HS-27A (cell line): ENCODE measurements at regions not wholly inside any gene's neighbourhood (a gene's known extent, or its start where the extent isn't known, plus 50 kb on each side); places are given as distances from the start of the nearest gene placed in this dataset.

Source experiments
- DNase-seq: peaks from one replicate; pipeline ENCODE4 v3.0.0-alpha.2; 2012; ENCODE audit warnings: low read depth, missing footprints

DNA sequence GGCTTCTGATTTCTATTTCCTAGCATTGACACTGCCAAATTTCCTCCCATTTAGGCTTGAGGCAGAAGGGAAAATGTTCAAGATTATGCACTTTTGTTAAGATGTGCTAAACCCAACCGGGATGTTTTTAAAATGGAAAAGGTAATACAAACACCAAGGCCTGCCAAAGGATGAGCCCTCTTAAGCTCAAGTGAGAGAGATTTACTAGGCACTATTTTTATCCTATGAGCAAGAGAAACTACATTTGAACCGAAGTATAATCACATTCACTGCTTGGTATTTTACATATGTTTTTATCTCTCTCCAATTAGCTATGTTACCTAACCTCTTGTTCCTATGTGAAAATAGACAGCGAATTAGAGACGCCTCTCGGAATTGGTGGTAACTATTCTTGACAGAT, 295.8 kb downstream of the GABRB3 start:
- no peak for DNase-seq

DNA sequence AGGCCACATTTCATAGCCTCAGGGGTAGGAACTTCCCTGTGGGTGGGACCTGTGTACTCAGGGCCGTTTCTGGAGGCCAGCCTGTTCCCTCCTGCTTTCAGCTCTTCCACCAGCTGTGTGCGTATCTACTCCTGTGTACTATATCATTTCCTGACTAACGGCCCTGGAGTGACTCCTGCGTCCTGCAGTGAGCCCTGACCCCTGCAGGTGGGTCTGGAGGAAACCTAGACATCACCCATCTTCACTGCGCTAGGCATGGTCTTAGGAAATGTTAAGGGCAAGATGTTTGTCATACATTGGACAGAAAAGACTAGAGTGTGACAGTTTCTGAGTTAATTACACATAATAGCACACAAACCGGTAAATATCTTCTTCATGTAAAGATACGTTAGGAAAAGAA, 297.3 kb downstream of the GABRB3 start:
- no peak for DNase-seq

DNA sequence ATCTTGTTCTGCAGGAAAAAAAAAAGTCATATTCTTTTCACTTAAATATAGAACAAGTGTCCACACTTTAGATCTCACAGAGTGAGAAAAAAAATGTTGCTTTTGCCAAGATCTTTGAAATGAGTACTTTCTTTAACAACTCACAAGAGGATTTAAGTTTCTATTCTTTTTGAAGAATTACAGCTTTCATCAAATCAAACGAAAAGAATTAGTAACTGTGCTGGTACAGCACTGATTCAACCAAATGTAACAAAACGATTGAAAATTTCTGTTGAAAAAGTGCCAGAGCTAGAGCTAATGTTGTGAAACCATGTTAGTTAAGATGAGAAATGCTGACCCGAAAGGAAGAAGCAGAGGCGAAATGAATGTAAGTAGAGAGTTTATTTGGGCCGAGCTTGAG, 300.2 kb downstream of the GABRB3 start:
- DNase-seq = no peak

DNA sequence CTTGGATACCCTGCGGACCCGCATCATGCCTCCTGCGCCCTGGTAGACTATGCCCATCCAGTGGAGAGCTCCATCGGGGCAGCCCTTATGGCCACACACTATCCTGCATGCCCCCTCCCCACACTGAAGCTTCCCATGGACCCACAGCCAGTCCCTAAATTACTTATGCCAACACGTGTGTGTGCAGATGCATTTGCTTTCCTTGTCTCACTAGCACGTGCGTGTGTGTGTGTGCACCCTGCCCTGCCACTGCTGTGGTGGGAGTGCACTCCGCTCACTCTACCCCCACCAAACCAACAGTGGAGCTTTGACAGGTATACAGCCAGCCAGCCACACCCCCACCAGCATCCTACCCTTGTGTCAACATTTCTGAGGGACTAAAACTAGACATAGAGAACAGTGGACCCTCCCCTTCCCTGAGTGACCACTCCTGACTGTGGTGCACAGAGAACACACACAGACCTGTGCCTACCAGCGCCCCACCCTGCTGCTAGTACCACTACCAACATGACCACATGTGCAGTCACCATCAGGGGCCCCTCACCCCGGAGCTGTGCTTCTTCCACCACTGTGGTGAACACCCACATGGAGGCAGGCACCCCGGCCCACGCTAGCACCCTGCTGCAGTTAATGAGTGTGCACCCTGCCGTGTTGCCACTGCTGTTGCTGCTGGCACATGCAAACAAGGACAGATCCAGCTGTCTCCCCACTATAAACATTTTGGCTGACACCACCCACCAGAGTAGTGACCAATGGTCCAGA, 310.8 kb downstream of the GABRB3 start:
- DNase-seq = no peak

DNA sequence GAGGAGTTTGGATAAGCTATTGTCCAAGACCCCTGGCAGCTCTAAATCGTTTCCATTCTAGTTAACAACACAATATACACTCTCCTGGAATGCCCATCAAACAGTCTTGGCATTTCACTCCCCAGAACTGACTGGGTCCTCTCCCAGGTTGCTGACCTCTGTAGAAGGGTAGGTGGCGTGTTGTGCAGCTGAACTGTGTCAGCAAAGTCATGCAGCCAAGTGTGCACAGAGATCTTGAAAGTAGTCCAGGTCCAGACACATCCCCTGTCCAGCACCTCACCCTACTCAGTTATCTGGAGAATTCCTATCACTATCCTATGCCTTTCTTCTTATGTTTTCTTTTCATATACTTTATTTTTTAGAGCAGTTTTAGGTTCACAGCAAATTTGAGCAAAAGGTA, 312.7 kb downstream of the GABRB3 start:
- no peak for DNase-seq

DNA sequence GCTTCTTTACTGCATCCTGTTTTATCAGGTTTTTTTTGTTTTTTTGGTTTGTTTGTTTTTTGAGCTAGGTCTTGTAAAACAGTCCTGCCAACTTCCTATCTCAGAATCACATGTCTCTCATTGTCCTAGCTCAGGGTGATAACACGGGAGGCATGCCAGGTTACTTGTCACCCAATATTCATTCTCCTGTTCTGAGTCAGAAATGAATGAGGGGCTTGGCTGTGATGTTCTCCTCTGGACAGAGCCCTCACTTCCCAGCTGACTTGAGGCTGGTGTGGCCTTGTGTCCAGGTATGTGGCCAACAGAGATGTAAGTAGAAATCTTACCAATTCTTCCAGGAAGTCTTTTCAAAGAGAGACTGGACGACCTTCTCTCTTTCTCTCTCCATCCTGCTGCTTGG, 317.0 kb downstream of the GABRB3 start:
- DNase-seq = no peak

DNA sequence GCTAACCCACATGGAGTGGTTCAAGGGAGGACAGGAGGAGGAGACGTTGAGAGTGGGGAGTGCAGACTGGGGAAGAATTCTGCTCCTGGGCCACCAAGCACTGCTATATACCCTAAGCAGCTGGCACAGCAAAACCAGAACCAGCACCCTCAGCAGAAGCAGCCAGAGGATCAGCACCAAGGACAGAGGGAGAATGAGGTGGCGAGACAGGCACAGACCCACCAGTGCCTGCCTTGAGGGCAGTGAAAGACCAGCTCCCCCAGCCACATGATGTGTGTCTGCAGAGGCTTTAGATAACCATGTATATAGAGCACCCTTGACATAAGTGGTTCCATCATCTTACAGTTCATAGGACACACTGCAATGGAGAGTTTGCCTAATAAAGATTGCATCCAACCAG, 319.0 kb downstream of the GABRB3 start:
- no peak for DNase-seq

DNA sequence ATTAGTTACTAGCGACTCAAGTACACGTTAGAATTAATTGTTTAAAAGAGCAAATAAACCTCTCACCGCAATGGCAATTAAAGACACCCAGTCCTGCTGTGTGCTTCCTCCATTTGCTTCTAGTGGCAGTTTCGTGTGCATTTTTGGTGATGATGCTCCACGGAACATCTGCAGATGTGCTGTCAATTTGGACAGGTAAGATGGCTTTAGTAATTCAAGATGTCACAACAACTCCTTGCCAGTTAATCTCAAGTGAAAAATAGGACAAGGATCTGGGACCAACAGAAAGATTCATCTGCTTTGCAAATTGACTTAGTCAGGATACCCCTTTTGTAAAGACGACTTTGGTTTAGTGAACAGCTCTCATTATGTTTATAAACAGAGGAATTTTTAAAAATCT, 320.9 kb downstream of the GABRB3 start:
- DNase-seq = no peak

DNA sequence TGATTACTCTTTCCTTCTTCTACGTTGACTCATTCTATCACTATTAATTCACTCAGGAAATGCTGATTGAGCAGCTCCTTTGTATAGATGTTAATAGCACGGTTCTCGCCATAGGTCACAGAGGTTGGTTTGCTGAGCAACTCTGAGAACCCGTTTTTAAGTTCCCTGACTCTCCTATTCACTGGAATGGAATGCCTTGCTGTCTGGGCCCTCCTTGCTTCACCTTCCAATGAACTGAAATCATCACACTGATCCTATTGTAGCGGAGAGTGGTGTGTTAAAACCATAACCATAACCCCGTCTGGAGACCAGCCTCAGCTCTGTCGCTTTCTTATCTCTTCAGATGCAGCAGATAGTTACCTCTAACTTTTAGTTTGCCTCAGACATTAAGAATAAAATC, 323.6 kb downstream of the GABRB3 start:
- DNase-seq = no peak

DNA sequence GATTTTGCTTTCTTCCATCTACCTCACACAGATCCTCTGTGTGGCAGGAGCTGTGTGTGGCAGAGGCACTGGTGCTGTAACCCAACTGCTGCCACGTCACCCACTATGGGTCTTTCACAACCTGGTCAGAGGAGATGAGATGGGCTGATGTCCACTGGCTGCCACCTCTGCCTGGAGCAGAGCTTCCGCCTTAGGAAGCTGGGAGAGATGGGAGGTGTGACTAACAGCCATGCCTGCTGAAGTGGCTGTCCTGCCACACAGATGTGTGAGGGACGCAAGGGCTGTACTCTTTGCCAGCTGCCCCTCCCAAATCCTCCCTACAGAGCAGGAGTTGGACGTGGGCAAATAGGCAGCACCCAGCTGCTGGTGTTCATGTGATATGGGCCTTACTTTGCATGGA, 329.5 kb downstream of the GABRB3 start:
- DNase-seq = no peak

DNA sequence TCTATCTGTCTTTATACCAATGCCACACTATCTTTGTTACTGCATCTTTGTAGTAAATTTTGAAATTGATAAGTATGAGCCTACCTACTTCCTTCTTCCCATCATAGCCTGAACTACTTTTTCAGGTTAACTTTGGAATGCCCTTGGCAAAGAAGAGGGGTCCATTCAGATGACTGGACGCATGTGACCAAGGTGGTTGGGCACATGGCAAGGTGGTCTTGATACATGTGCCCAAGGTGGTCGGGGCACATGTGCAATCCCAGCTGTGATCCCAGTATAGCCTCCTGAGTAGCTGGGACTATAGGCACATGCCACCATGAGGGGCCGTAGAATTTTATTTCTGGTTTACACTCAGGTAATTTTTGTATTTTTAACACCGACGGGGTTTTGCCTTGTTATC, 330.2 kb downstream of the GABRB3 start:
- no peak for DNase-seq

DNA sequence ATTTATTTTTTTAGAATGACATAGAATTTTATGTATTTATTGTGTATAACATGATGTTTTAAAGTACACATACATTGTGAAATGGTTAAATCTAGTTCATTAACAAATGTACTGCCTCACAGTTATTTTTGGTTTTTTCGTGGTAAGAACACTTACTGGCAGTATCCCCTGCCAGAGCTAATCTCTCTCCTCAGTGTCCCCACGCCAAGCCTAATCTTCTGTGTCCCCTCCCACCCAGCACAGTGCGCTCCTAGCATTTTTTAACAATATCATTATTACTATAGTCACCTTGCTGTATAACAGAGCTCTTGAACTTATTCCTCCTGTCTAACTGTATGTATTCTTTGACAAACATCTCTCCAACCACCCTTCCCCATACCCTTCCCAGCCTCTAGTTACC, 333.2 kb downstream of the GABRB3 start:
- no peak for DNase-seq

DNA sequence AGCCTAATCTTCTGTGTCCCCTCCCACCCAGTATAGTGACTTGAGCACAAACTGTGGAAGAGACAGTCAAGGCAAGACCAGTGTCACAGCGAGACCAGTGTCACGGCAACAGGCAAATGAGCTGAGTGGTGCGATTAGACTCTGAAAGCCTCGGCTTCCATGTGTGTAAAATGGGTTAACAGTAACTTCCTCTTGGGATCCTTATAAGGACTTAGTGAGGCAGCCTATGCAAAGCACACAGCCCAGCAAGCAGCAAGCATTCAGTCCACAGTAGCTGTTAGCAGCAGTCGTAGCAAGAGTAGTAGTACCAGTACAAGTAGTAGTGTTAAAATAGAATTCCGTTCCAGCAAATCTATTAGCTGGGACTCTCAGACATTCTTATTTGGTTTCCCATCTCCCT, 334.1 kb downstream of the GABRB3 start:
- DNase-seq = no peak

DNA sequence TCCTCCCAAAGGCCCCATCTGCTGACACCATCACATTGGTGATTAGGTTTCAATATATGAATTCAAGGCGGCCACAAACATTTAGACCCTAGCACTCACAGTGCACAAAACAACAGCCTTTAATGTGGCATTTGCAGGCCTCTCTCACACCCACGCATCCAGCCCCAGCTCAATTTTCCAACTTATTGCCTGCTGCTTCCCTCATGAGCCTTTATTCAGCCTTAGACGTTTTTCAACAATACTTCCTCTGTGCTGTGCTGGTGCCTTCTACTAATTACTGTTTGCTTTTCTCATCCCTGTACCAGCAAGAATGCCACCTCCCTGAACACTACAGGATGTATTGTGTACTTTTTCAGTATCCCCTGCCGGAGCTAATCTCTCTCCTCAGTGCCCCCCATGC, 334.6 kb downstream of the GABRB3 start:
- DNase-seq = no peak

DNA sequence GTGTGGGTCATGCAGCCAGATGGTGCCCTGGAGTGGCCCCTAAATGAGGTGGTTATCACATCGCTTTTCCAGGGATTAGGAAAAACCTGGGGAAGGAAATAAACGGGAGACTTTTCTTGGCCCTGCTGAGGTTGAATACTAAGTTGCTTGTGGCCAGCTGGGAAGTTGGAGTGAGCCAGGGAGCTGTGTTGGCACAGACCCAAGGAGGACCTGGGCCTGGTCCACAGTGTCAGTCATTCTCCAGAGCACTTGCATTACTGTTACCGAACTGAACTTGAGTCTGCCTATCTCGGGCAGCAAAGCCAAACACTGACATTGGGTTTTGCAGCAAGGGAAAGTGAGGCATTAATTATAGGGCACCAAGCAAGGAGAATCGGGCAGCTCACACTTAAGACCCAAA, 339.0 kb downstream of the GABRB3 start:
- no peak for DNase-seq

DNA sequence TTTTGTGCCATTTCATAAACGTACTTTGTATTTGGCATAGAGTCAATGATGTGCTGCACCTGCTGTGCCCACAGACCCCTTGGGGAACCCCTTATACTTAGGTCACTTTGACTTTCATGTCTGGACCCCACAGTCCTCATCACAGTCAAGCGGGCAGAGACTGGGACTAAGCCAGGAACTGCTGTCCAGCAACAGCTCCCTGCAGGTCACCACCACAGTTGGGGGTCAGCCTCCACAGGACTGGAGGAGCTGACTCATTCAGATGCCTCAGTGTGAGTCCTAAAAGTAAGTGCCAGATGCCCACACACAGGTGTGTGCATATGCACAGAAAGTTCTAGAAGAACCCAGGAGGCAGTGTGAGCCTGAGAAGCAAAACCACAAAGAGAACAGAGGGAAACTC, 339.8 kb downstream of the GABRB3 start:
- DNase-seq = no peak

DNA sequence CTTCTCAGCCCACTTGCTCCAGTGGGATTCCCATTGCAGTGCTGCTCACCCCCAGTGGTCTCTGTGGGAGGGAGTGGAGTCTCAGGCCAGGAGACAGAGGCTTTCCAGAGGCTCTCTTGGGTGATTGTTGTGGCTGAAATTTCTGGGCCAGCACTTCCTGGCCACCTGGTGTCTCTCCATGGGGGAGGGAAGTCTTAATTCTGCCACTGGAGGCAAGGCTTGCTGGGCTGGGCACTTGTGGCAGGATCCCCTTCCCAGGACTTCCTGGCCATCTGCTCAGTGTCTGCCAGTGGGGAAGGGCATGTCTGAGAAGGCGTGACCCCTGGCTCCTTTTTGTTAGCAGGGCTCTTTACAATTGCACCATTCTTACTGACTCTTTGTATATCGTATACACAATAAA, 351.8 kb downstream of the GABRB3 start:
- DNase-seq = no peak

DNA sequence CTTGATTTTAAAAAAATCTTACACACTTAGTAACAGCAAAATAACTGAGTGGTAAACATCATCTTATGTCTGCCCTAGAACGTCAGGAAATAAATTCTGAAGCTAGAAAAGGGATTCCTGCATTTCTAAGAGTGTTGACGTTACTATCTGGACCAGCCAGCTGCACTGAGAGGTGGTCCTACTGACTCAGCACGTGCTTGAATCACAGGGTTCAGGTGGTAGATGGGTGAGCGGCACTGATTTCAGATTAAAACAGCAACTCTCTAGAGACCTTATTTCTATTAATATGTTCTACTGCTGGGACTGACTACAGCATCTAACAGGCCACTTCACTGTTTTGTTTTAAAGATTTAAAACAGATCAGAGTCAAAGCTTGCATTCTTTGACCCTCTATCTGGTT, 377.2 kb downstream of the GABRB3 start:
- DNase-seq = no peak

DNA sequence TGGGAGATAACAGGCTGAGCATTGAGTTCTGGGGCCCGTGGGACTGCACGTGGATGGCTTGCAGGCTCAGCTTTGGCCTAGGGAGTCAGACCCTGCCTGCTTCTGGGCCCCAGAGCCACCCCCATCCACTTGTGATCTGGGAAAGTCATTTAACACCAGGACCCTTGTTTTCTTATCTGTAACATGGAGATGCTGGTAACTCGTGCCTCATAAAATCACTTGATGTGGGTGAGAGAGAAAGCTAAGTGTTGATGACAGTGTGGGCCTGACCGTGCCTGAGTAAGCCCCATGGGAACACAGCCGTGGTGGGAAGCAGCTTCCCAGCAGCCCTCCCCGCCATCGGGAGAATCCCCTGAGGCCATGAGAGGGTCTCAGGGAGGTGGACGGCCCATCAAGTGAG, 378.1 kb downstream of the GABRB3 start:
- no peak for DNase-seq

DNA sequence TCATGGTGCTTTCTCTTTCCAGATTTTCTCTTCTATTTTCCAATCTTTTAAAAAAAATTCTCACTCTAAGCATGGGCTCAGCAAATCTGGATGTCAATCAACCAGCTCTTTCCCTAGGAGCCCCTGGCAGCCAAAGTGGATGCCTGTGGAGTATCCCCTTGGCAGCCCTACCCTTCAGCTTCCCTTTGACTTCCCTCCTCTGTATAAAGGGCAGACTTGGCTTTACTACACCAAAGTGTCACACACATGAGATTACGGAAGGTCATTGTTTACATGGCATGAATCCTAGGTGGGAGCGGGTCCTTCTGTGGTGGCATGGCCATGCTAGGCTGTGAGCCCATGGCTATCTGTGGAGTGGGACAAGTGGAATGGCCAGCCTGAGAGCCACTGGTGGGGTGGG, 379.9 kb downstream of the GABRB3 start:
- DNase-seq = no peak

DNA sequence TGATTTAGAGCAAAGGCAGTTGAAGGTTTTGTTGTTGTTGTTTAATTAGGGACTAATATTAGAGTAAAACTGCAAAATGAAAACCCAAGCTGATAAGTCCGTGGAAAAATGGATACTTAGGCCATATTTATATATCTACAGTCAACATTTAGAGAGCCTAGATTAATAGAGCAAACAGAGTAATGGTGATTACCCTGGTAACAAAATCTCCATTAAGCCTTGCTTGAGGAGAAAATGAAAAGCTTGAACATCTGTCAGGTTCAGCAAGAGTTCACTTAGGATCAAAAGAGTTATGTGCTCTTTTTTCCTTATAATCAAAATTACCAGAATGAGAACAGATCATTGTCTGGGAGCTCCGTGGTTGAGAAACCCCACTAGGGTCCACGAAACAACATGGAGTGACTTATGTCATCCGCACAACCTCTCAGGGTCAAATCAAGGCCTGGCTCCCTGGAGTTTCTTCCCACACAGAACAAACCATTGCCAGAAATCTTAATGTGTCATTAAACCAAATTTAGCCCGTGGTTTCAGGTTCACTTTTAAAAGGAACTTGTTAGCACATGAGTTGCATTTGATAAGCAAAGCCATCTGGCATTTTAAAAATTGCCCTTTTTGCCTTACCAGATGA, 381.2 kb downstream of the GABRB3 start:
- DNase-seq = no peak

DNA sequence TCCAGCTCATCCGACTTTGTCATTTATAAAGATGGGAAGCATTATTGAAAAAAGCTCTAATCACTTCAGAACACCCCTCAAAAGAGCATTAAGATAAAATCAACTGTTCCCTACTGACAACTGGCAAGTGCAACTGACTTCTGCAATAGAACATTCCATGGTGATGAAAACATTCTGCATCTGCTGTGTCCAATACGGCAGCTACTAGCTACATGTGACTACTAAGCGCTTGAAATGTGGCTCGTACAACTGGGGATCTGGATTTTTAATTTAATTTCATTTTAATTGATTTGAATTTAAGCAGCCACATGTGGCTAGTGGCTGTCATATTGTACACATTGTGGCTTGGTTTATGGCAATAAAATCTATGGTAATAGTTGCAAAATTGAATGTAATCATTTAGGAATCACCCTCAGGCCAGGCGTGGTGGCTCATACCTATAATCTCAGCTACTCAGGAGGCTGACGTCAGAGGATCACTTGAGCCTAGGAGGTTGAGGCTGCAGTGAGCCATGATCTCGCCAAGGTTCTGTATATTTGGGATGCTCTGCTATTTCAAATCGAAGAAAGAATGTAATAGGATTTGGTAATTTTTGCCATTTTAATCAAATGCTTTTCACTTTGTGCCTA, 390.3 kb downstream of the GABRB3 start:
- DNase-seq = no peak

DNA sequence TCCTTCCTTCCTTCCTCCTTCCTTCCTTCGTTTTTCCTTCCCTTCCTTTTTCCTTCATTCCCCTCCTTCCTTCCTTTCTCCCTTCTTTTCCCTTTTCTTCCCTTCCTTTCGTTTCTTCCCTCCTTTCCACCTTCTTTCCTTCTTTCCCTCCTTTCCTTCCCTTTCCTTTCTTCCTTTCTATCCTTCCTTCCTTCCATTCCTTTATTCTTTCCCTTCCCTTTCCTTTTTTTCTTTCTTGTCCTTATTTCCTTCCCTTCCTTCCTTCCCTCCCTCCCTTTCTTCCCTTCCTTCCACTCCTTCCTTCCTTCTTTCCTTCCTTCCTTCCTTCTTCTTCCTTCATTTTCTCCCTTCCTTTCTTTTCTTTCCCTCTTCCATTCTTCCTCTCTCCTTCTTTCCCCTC, 394.6 kb downstream of the GABRB3 start:
- DNase-seq = no peak

DNA sequence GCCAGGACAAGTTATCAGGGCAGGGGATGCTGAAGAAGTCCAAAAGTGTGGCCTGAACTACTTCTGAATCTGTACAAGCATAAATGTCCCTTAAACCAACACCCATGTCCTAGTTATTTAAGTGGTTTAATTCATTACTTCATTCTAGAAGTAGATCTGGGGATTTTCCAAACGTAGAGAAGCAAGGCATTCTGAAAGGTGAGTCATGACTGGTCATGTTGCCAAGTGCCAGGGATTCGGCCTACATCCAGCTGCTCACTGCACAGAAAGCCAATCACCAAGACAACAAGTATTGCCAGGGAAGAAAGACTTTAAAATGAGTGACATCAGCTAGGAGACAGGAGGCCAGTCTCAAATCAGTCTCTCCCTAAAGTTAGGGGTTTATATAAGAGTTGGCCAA, 396.6 kb downstream of the GABRB3 start:
- no peak for DNase-seq
